GM21367 (cell line): ENCODE measurements at regions not wholly inside any gene's neighbourhood (a gene's known extent, or its start where the extent isn't known, plus 50 kb on each side); places are given as distances from the start of the nearest gene placed in this dataset.
"Not testable (repeated sequence)": the region's sequence is repeated elsewhere in the genome, so short reads cannot be mapped to it uniquely, and the experiment has no call there.

ENCODE experiments used
- ATAC-seq: cut with Tn5 transposase; IDR thresholded peaks from one replicate; pipeline ENCODE4 v1.9.1; 2021; ENCODE audit not compliant: unreplicated experiment

DNA sequence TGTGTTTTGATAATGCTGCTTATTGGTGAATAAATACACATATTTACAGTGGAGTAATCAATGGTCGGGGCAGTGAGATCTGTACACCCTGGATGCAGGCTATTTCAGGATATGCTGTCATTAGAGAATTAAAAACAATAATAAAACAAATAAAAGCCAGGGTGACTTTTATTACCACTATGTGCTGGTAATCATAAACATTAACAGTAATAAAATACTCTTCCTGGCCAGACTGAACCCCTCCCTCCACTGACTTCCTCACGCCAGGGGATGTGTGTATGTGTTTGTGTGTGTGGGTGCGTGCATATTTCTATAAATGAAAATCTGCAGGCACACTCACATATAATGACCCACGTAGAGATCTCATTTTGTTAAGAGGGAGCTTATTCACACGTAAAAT, 98.0 kb upstream of the MAP9 start:
- no peak for ATAC-seq

DNA sequence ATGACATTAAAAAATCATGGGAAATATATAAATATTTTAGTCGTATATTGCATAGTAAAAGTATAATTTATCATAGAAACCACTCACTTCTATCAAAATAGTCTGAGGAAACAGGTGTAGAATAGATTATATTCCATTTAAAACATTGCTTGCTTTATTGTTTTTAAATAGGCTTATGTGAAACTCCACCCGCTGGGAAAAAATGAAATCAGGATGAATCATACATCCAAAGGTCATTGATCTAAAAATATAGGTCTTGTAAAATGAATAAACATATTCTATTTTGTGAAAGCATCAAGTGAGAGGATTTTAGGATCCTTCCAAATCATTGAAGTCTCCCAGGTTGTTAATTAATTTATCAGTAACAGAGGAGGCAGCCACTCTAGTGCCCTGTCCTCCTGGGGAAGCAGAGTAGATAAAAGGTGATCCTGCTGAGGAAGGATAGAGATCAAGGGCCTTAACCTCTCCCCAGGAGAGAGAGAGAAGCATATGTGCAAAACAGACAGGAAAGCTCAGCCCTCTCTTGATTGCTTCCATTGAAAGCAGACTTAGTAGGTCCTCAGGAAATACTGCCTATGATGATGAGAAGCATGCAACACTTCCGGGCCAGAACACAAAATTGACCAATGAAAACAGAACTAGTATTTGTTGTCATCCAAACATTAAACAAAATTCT, 96.8 kb upstream of the MAP9 start:
- ATAC-seq = no peak

GRCh38 chr4:155468282-155468681, 91.5 kb upstream of the MAP9 start:
- ATAC-seq = no peak

GRCh38 chr4:155450676-155451075, 73.9 kb upstream of the MAP9 start:
- no peak for ATAC-seq

DNA sequence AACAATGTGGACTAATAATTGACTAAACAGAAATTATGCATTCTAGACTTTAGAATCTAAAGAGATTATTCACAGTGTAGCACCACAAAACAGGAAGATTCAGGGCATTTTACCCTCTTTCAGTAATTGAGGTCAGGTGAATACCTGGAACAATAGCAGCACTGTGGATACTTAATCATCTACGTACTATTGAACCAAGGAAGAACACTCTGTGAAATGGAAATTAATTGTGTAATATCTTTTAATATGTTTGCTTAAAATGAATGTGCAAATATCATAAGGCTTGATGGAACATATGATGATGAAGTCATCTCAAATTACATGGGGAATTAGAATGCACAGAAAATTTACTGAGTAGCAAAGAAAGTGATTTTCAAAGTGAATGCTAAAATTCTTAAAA, 68.5 kb upstream of the MAP9 start:
- no peak for ATAC-seq

DNA sequence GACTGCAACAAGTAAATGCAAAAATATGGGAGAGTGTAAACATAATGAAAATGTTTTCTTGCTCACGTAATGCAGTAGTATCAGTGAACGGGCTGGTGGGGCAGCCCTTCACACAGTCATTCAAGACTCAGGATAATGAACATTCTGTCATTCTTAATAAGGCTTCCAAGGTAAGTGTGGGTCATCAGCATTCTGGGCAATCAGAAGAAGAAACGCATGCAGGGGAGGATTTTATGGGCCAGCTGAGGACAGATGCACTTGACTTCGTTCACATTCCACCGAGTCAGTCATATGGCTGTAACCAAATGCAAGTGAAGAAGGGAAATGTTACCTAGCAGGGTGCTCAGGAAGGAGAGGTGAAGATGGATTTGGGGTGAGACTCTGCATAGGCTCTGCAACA, 68.0 kb upstream of the MAP9 start:
- ATAC-seq = no peak

- ATAC-seq = peak; percentile 77
Measured at GRCh38 chr4:155442267-155443105, 65.7 kb upstream of the MAP9 start.

DNA sequence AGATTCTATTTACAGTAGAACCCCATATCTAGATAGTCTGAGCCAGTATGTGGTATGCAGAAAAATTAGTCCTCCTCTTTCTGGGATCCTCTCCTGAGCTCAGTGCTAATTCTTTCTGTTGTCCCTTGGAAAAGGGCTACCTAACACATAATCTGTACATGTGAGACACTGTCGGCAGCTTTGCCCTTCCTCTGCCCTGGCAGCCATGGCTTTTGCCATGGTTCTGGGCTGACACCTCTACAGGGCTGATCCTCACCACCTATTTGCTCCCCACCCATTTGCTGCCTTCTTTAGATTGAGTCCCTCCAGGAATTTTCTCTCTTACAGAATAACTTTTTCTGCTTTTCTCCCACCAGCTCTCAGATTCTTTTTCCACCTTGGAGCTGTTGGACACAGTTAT, 64.7 kb upstream of the MAP9 start:
- ATAC-seq = no peak

GRCh38 chr4:155439760-155440159, 63.0 kb upstream of the MAP9 start:
- ATAC-seq = not testable (repeated sequence)

GRCh38 chr4:155434904-155435303, 58.1 kb upstream of the MAP9 start:
- ATAC-seq = no peak

DNA sequence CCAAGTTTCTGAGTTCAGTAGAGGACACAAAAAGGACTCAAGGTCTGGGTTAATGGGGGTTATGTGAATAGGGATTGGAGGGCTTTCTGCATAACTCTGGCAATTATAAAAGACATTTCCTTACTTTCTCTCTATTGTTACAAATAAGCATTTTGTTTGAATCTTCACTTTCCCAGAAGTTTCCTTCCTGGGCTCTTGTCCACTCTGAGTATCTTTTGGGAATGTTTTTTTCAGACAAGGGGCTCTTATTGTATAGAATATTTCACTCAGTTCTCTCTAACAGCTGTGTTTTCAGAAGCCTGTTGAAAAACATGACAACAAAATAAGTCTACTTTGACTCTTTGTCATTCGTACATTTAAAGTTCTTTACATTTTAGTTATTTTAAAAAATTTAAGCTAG, 57.6 kb upstream of the MAP9 start:
- no peak for ATAC-seq

- no peak for ATAC-seq
Measured at GRCh38 chr4:155433636-155434360, 57.0 kb upstream of the MAP9 start.

DNA sequence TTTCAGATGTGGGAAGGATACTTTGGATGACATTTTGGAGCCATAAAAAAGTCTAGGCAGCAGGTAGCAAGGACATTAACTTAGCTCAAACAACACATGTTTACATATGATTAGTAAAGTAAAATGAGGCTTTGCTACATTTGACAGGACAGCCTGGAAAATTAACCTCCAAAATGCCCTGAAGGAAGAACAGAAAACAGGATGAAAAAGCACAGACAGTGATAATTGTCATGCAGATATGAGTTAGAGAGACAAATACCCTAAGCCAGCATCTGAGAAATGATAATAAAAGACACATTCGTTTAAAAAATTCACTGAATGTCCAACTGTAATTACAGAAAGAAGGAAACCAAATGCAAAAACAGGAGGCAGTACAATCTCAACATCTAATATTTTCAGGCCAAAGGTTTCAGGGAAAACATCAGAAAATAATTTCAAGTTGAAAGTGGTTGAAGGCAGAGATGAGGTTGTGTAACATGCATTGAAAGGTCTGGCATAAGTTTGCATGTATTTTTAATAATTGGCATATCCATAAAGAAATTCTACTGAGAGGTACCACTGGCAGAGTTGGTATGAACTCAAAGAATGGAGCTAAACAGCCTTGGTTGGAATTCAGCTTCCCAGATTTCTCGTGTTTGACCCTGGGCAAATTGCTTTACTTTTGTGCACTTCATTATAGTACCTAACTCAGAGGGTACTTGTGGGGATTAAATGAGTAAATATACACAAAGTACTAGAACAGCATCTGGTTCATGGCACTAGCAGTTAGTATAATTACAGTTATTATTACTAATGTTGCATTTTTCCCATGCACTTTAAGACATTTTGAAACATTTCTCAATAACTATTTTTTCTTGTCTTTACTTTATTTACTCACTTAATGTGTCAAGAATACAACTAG, 54.4 kb upstream of the MAP9 start:
- ATAC-seq = no peak

GRCh38 chr4:155428128-155428527, 51.4 kb upstream of the MAP9 start:
- no peak for ATAC-seq

- ATAC-seq = no peak
Measured at GRCh38 chr4:155426953-155427352, 50.2 kb upstream of the MAP9 start.
